Epithelial cell of proximal tubule (primary cell): ENCODE measurements at regions not wholly inside any gene's neighbourhood (a gene's known extent, or its start where the extent isn't known, plus 50 kb on each side); places are given as distances from the start of the nearest gene placed in this dataset.
"Not testable (repeated sequence)": the region's sequence is repeated elsewhere in the genome, so short reads cannot be mapped to it uniquely, and the experiment has no call there.

ENCODE experiments used
- DNase-seq: peaks from one replicate; pipeline ENCODE4 v3.0.0-alpha.2; 2011; ENCODE audit warnings: low read depth
- H3K4me3 ChIP-seq: 2 replicates; pipeline ENCODE4 v1.5.1; 2011; ENCODE audit warnings: low read depth, mild to moderate bottlenecking, low read length
- CTCF ChIP-seq: conservative IDR thresholded peaks from 2 replicates; pipeline ENCODE4 v1.5.1; 2012; ENCODE audit warnings: low read depth, mild to moderate bottlenecking, low read length

- TF ChIP-seq CTCF, result no peak
- DNase-seq, result no peak
- no peak overlapping the region for H3K4me3 ChIP-seq
Observed at GRCh38 chr6:115064680-115065079, 721.9 kb upstream of the HS3ST5 start.

GRCh38 chr6:115060581-115060980 is 717.8 kb upstream of the HS3ST5 start:
- no peak for TF ChIP-seq CTCF
- DNase-seq, result no peak
- no peak overlapping the region for H3K4me3 ChIP-seq

- TF ChIP-seq CTCF, result no peak
- no peak for DNase-seq
- no peak overlapping the region for H3K4me3 ChIP-seq
Observed at GRCh38 chr6:115058414-115059211, 715.8 kb upstream of the HS3ST5 start.

- DNase-seq, result no peak
- H3K4me3 ChIP-seq, result no peak overlapping the region
- no peak for TF ChIP-seq CTCF
Observed at GRCh38 chr6:115055579-115055978, 712.8 kb upstream of the HS3ST5 start.

- DNase-seq, H3K4me3 ChIP-seq: not testable (repeated sequence)
Observed at GRCh38 chr6:115054242-115054641, 711.4 kb upstream of the HS3ST5 start.

- no peak for TF ChIP-seq CTCF
- DNase-seq, result no peak
- no peak overlapping the region for H3K4me3 ChIP-seq
Observed at GRCh38 chr6:115053169-115053860, 710.5 kb upstream of the HS3ST5 start.

- TF ChIP-seq CTCF, result no peak
- no peak overlapping the region for H3K4me3 ChIP-seq
- no peak for DNase-seq
Observed at GRCh38 chr6:115016593-115016992, 673.8 kb upstream of the HS3ST5 start.
